SU-DHL-6 (cell line): ENCODE measurements at regions not wholly inside any gene's neighbourhood (a gene's known extent, or its start where the extent isn't known, plus 50 kb on each side); places are given as distances from the start of the nearest gene placed in this dataset.

Experiments
- H2AFZ ChIP-seq: fragments of 200-600 bp; sonication (generic); 2 replicates; pipeline ENCODE4 v1.6.1; 2014; ENCODE audit warnings: low read depth, mild to moderate bottlenecking, moderate library complexity, mixed read lengths, antibody characterized with exemption, low read length; ENCODE audit not compliant: severe bottlenecking
- H3F3A ChIP-seq: fragments of 200-600 bp; shearing (Covaris generic); 2 replicates; pipeline ENCODE4 v1.6.0; 2016; ENCODE audit warnings: antibody characterized with exemption, mild to moderate bottlenecking; ENCODE audit not compliant: insufficient read depth
- H3K27ac ChIP-seq: fragments of 200-600 bp; sonication (generic); 2 replicates; pipeline ENCODE4 v1.5.1; 2016; ENCODE audit warnings: low read depth, mild to moderate bottlenecking, low read length, moderate library complexity, mixed read lengths
- H3K27me3 ChIP-seq: fragments of 200-600 bp; sonication (generic), shearing (Covaris generic); 2 replicates; pipeline ENCODE4 v1.6.0; 2014; ENCODE audit warnings: mild to moderate bottlenecking, low read length
- H3K36me3 ChIP-seq: fragments of 200-600 bp; sonication (generic); 2 replicates; pipeline ENCODE4 v1.6.1; 2014; ENCODE audit warnings: mild to moderate bottlenecking, low read length, mixed read lengths
- H3K4me2 ChIP-seq: fragments of 300-600, 200-600 bp; shearing (Covaris generic), sonication (generic); 2 replicates; pipeline ENCODE4 v1.6.0; 2014; ENCODE audit warnings: low read length, low read depth, mild to moderate bottlenecking; ENCODE audit not compliant: poor library complexity, severe bottlenecking
- H3K4me3 ChIP-seq: fragments of 200-600 bp; sonication (generic); 2 replicates; pipeline ENCODE4 v1.5.1; 2014; ENCODE audit warnings: antibody characterized with exemption, low read length, mild to moderate bottlenecking, mixed read lengths; ENCODE audit not compliant: insufficient read depth, poor library complexity, severe bottlenecking
- H3K79me2 ChIP-seq: fragments of 200-600 bp; sonication (generic); 2 replicates; pipeline ENCODE4 v1.6.1; 2014; ENCODE audit warnings: mild to moderate bottlenecking, low read length, moderate library complexity; ENCODE audit not compliant: insufficient read depth
- H3K9ac ChIP-seq: fragments of 200-600 bp; sonication (generic); 2 replicates; pipeline ENCODE4 v1.7.0; 2014; ENCODE audit warnings: mild to moderate bottlenecking, low read length
- H3K9me2 ChIP-seq: fragments of 200-600 bp; sonication (generic); replicated peaks from 2 replicates; pipeline ENCODE4 v1.6.1; 2014; ENCODE audit warnings: low read length; ENCODE audit not compliant: insufficient read depth
- H3K9me3 ChIP-seq: fragments of 200-600 bp; sonication (generic); 2 replicates; pipeline ENCODE4 v1.6.1; 2014; ENCODE audit warnings: low read length, mixed read lengths; ENCODE audit not compliant: insufficient read depth
- H4K20me1 ChIP-seq: fragments of 200-600 bp; sonication (generic); 2 replicates; pipeline ENCODE4 v1.6.1; 2014; ENCODE audit warnings: low read depth, mild to moderate bottlenecking, antibody characterized with exemption, low read length, moderate library complexity, mixed read lengths
- EZH2phosphoT487 ChIP-seq: fragments of 200-600 bp; sonication (generic), shearing (Covaris generic); conservative IDR thresholded peaks from 2 replicates; pipeline ENCODE4 v1.6.1; 2018; ENCODE audit warnings: mild to moderate bottlenecking, antibody characterized with exemption, low read length, moderate library complexity, mixed read lengths
- TF ChIP-seq, protein P1 (sequence below): fragments of 200-600 bp; sonication (generic); IDR thresholded peaks from one replicate; pipeline ENCODE4 v1.5.1; 2017; ENCODE audit warnings: antibody characterized with exemption, mild to moderate bottlenecking, low read length, moderate library complexity; ENCODE audit not compliant: insufficient read depth, poor library complexity, severe bottlenecking

DNA sequence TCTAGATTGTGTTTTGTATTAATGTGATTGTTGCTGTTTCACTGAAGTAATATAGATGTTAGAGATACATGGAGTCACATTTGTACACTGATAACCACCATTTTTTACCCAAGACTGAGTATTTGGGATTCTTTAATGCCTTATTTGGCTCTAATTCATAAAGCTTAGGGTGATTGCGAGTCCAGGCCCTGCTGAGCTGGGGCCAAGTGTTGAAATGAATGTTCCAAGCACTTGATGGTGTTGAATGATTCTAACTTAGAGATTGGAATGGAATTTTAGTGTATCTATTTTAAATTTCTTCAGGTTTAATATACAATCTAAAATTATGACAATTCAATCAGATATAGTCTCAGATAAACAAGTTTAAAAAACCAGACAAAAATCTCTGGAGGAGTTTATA, 329.4 kb upstream of the SLC35B3 start:
- Histone ChIP-seq H3K79me2 (no peaks in the 10 kb centered on the region), H3K4me2 (no peak overlapping the region), H3K4me3 (no peak overlapping the region), H3K9me3 (no peaks in the 10 kb centered on the region), H3K27ac (no peak overlapping the region), H3F3A (no peaks in the 10 kb centered on the region), H3K36me3 (no peaks in the 10 kb centered on the region), H3K27me3 (no peaks in the 10 kb centered on the region), H3K9ac (no peak overlapping the region), H3K9me2 (no peaks in the 10 kb centered on the region), H4K20me1 (no peaks in the 10 kb centered on the region), H2AFZ (no peak overlapping the region)
- TF ChIP-seq, protein P1, sequence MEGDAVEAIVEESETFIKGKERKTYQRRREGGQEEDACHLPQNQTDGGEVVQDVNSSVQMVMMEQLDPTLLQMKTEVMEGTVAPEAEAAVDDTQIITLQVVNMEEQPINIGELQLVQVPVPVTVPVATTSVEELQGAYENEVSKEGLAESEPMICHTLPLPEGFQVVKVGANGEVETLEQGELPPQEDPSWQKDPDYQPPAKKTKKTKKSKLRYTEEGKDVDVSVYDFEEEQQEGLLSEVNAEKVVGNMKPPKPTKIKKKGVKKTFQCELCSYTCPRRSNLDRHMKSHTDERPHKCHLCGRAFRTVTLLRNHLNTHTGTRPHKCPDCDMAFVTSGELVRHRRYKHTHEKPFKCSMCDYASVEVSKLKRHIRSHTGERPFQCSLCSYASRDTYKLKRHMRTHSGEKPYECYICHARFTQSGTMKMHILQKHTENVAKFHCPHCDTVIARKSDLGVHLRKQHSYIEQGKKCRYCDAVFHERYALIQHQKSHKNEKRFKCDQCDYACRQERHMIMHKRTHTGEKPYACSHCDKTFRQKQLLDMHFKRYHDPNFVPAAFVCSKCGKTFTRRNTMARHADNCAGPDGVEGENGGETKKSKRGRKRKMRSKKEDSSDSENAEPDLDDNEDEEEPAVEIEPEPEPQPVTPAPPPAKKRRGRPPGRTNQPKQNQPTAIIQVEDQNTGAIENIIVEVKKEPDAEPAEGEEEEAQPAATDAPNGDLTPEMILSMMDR, result no peak
- TF ChIP-seq EZH2phosphoT487, result no peak

DNA sequence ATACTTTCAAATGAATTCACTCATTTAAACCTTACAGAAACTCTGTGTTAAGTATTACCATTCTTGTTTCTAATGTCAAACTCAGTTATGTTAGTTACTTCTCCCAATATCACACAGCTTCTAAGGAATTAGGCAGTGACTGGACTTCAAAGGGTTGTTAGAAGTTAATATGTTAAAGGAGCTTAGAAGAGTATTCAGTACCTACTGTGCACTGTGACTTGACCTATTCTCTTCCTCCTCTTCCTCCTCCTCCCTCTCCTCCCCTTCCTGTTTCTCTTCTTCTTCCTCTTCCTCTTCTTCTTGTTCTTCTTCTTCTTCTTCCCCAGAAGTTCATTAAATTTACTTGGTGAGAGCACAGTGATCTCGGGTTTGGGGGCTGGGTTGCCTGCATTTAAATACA, 325.6 kb upstream of the SLC35B3 start:
- Histone ChIP-seq H3K9me2 (no peaks in the 10 kb centered on the region), H3K9me3 (no peaks in the 10 kb centered on the region), H3K4me3 (no peak overlapping the region), H2AFZ (no peak overlapping the region), H3K9ac (no peak overlapping the region), H3K4me2 (no peak overlapping the region), H3F3A (no peaks in the 10 kb centered on the region), H3K27me3 (no peaks in the 10 kb centered on the region), H3K27ac (no peak overlapping the region), H3K79me2 (no peaks in the 10 kb centered on the region), H3K36me3 (no peaks in the 10 kb centered on the region), H4K20me1 (no peaks in the 10 kb centered on the region)
- TF ChIP-seq, protein P1, result no peak
- no peak for TF ChIP-seq EZH2phosphoT487

DNA sequence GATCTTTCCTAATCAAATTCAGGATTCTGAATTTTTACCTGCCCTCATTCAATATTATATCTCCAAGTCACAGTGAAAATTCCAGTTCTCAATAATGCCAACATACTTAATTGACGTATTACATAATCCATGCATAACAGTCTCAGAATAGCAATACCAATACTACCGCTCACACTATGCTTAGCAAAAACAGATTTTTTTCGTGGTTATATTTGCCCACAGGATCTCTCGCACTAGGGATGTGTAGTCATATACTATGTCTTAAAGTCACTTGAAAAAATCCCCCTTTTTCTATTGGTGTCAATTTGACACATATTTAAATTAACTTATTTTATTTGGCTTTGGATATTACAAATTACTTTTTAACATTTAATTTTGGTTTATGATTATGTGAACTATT, 323.1 kb upstream of the SLC35B3 start:
- Histone ChIP-seq H3K36me3 (no peaks in the 10 kb centered on the region), H3K79me2 (no peaks in the 10 kb centered on the region), H3K4me2 (no peak overlapping the region)

More for the DNA sequence above, 323.1 kb upstream of the SLC35B3 start:
- no peaks in the 10 kb centered on the region for H3K27me3 ChIP-seq
- no peak overlapping the region for H3K9ac ChIP-seq
- no peaks in the 10 kb centered on the region for H4K20me1 ChIP-seq
- no peak for TF ChIP-seq EZH2phosphoT487
- TF ChIP-seq, protein P1, result no peak
- H3K27ac ChIP-seq, result no peak overlapping the region
- no peak overlapping the region for H2AFZ ChIP-seq
- no peaks in the 10 kb centered on the region for H3K9me3 ChIP-seq
- H3K9me2 ChIP-seq, result no peaks in the 10 kb centered on the region
- H3F3A ChIP-seq, result no peaks in the 10 kb centered on the region
- H3K4me3 ChIP-seq, result no peak overlapping the region
